ENCODE measurements at regions not wholly inside any gene's neighbourhood (a gene's known extent, or its start where the extent isn't known, plus 50 kb on each side); places are given as distances from the start of the nearest gene placed in this dataset.
A peak's percentile ranks its signal among the peaks of the same experiment; 100 is the strongest.
"Not testable (repeated sequence)": the region's sequence is repeated elsewhere in the genome, so short reads cannot be mapped to it uniquely, and the experiment has no call there.

DNA sequence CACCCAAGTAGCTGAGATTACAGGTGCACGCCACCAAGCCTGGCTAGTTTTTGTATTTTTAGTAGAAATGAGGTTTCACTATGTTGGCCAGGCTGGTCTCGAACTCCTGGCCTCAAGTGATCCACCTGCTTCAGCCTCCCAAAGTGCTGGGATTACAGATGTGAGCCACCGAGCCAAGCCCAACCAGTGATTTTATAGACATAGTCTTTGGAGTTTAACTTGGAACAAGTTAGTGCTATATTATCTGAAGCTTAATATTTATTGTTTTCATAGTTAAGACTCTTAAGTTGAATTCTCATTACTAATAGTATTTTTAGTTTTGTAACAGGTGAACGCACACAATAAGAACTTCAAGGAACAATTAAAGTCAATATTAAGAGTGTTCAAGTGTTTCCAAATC lies 122.1 kb downstream of the SPAG6 start:
- not testable (repeated sequence) for H3K27me3 ChIP-seq (ENCODE audit: control insufficient read depth, insufficient read depth, low read length); H3K4me1 ChIP-seq (ENCODE audit: control insufficient read depth, insufficient read depth, low read length); H3K4me3 ChIP-seq (ENCODE audit: low read length); H3K27ac ChIP-seq (ENCODE audit: low read depth, low read length); H3K9ac ChIP-seq (ENCODE audit: low read length); H3K36me3 ChIP-seq (ENCODE audit: control insufficient read depth, insufficient read depth, low read length)

DNA sequence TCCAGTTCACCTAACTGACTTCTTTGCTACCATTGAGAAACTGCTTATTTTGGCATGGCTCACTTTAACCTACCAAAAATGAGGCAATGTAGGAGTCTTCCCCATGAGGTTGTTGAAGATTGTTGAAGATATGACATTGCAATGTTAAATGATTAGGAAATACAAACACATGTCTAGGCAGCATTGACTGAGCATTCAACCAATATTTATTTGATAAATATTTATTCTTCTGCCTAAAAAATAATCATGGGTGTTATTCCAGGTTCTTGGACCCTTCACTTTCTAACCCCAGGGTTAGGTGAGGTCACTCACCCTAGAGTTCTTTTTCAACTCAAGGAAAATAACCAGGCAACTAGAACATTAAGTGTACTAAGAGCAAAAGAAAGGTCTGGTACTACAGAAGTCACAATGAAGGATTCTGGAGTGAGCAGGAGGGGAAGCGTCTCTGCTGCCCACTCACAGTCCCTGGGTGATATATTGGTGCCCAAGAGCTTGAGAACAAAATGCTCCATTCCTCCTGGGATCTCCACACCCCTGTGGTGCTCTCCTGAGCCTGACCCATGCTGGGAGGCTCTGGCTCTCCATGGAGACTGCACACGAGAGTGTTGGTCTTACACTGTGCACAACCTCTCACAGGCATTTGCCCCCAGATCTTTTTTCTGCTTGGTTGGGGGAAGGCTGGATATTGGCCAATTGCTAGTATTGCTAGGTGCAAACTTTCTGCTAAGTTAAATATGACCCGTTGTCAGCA lies 123.4 kb downstream of the SPAG6 start:
- Histone ChIP-seq H3K4me1 (ENCODE audit: control insufficient read depth, insufficient read depth, low read length) (no peaks in the 10 kb centered on the region), H3K36me3 (ENCODE audit: control insufficient read depth, insufficient read depth, low read length) (no peaks in the 10 kb centered on the region), H3K4me3 (ENCODE audit: low read length) (no peak overlapping the region), H3K9ac (ENCODE audit: low read length) (no peak overlapping the region), H3K27ac (ENCODE audit: low read depth, low read length) (no peak overlapping the region), H3K27me3 (ENCODE audit: control insufficient read depth, insufficient read depth, low read length) (no peaks in the 10 kb centered on the region)

DNA sequence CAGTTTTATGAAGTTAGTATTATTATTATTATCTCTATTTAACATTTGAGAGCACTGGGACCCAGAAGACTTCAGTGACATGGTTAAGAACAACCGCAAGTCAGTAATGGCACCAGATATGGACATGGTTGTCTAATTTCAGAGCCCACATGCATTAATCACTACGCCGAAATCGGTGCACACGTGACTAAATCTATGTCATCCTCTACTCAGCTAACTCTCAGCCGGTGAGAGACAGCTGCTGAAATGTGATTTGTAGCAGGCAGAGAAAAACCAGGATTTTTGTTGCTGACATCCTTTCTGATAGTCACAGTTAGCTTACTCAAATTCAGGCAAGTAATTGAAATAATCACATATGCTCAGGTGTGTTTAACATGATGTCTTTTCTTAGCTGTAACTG lies 127.7 kb downstream of the SPAG6 start:
- H3K36me3 ChIP-seq (ENCODE audit: control insufficient read depth, insufficient read depth, low read length) = no peaks in the 10 kb centered on the region
- H3K4me1 ChIP-seq (ENCODE audit: control insufficient read depth, insufficient read depth, low read length) = no peaks in the 10 kb centered on the region
- H3K9ac ChIP-seq (ENCODE audit: low read length) = no peak overlapping the region
- no peak overlapping the region for H3K27ac ChIP-seq (ENCODE audit: low read depth, low read length)
- H3K27me3 ChIP-seq (ENCODE audit: control insufficient read depth, insufficient read depth, low read length) = no peaks in the 10 kb centered on the region
- no peak overlapping the region for H3K4me3 ChIP-seq (ENCODE audit: low read length)

DNA sequence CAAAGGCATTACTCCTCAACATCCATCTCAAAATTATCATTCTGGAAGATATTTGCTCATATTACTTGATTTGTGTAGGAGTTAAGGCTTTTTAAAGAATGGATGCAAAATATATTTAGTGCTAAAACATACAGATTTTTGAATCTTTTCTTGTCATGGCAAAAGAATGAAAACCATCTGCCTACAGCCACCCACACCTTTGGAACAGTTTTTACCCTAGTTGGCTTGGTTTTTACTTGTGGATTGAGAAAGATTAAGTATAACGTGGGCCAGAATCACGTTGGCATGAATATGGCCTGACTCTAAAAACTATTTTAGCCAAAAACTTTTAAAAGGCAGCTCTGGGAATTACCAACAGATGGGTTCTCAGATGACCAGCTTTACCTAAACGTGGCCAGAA lies 128.2 kb downstream of the SPAG6 start:
- no peaks in the 10 kb centered on the region for H3K27me3 ChIP-seq (ENCODE audit: control insufficient read depth, insufficient read depth, low read length)
- H3K9ac ChIP-seq (ENCODE audit: low read length) = no peak overlapping the region
- no peak overlapping the region for H3K4me3 ChIP-seq (ENCODE audit: low read length)
- no peaks in the 10 kb centered on the region for H3K4me1 ChIP-seq (ENCODE audit: control insufficient read depth, insufficient read depth, low read length)
- no peaks in the 10 kb centered on the region for H3K36me3 ChIP-seq (ENCODE audit: control insufficient read depth, insufficient read depth, low read length)
- no peak overlapping the region for H3K27ac ChIP-seq (ENCODE audit: low read depth, low read length)

DNA sequence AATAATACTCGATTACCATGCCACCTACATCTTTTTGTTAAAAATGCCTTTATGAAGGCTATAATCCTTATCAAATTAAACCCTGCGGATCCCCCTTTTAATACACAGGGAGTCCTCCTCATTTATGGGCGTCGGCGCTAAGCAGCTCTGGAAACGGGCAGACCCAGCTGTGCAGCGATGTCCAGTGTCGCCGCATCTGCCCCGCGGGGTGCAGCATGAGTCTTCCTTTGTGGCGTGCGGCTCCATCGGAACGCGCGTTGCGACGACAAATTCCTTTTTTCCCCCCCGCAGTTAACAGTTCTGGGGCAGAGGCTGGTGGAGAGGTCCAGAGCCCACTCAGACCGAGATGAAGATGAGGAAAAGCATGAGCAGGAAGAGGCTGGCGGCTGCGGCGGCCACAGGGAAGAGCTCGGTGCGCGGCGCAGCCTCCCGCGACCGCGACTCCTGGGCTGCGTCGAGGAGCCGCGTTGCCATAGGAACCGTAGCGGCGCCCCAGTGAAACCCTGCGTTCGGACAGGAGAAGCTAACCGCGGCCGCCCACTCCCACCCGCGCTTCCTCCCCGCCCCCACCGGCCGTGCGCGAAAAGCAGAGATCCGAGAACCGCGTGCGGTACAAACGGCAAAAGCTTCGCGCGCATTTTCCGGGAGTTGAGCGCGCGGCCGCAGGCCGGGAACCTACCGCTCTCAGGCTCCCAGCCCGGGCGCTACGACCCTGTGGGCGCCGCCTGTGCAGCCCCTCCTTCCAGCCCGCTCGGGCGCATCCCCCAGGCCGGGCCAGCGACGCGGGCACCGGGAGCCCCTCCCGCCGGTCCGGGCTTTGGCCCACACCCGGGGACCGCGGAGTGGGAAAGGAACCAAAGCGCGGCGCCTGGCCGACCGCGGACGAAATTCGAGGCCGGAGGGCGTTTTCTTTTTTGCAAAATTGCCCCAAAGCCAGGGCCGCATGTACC lies 130.6 kb downstream of the SPAG6 start:
- H3K27me3 ChIP-seq (ENCODE audit: control insufficient read depth, insufficient read depth, low read length) = no peaks in the 10 kb centered on the region
- H3K27ac ChIP-seq (ENCODE audit: low read depth, low read length) = no peak overlapping the region
- H3K9ac ChIP-seq (ENCODE audit: low read length) = no peak overlapping the region

DNA sequence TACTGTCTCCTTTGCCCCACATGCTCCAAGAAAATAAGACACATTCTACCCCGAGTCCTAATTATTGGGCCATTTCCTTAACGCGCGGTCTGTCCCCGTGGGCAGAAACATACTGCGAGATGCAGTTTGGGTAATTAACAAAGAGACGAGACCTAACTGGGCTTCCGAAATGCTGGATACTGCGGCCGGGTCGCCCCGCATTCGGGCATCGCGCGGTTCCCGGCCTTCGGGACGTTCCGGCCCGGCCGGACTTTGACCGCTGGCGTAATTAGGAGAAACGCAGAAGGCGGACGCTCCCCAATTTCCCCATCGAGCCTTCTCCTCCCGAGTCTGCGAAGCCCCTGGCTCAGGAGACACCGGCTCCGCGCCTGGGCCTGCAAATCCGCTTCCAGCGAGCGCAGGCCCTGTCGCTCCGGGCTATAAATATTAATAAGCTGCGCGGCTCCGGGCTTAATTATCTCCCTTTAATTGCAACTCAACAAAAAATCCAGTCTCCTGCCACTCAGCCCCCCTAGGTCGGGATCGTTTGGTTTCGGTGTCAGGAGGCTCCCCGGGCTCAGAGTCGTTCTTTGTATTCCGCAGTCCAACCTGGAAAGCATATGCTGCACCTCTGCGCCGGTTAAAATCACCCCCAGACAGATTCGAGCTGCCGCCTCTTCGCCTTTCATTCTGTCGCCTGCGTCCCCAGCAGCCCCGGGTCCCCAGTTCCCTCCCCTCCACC lies 131.5 kb downstream of the SPAG6 start:
- H3K27ac ChIP-seq (ENCODE audit: low read depth, low read length) = no peak overlapping the region
- peak overlapping the region; percentile 45 for H3K4me3 ChIP-seq (ENCODE audit: low read length)
- H3K36me3 ChIP-seq (ENCODE audit: control insufficient read depth, insufficient read depth, low read length) = no peaks in the 10 kb centered on the region
- H3K27me3 ChIP-seq (ENCODE audit: control insufficient read depth, insufficient read depth, low read length) = no peaks in the 10 kb centered on the region
- no peak overlapping the region for H3K9ac ChIP-seq (ENCODE audit: low read length)
- no peaks in the 10 kb centered on the region for H3K4me1 ChIP-seq (ENCODE audit: control insufficient read depth, insufficient read depth, low read length)

More for the DNA sequence above, 130.6 kb downstream of the SPAG6 start:
- Histone ChIP-seq H3K4me1 (ENCODE audit: control insufficient read depth, insufficient read depth, low read length) (no peaks in the 10 kb centered on the region), H3K36me3 (ENCODE audit: control insufficient read depth, insufficient read depth, low read length) (no peaks in the 10 kb centered on the region), H3K4me3 (ENCODE audit: low read length) (peak overlapping the region; percentile 68)

DNA sequence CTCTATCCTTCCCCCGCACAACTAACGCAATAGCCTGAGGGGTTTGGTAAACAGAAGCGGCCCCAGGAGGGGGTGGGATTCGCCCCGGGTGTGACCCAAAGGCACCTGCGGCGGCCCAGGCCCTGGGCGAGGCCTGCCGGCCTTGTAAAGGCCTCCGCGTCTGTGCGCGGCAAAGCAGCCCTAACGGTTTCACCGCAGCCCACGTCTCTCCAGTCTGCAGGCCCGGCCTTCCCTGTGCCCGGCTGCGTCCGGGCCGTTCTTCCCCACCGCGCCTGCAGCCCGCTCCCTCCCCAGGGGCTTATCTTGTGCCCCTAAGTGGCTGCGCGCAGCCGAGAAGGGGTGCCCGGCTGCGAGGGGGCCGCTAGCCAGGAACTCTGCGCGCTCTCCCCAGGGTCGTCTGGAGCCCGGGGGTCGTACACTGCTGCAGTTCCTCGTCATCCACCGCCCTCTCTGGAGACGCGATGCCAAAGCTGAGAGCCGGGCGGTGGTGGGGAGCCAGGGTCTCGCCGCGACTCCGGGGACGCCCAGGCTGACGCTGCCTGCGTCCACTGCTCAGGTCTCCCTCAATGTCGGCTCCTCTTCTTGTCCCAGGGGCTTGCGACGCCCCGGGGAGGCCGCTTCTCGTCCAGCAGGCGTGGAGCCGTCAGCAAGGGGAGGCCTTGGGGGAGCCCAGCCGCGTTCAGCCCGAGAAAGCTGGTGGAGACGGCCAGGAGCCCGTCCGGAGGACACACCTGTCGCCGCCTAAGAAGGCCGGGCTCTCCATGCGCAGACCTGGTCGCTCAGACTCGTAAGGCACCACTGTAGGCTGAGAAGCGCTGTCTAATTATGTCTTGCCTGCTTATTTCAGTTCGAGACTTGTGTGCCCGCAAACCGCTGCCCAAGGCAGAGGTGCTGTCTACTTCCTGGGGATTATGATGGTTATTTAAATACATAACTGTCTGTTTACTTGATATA lies 132.3 kb downstream of the SPAG6 start:
- no peaks in the 10 kb centered on the region for H3K27me3 ChIP-seq (ENCODE audit: control insufficient read depth, insufficient read depth, low read length)

DNA sequence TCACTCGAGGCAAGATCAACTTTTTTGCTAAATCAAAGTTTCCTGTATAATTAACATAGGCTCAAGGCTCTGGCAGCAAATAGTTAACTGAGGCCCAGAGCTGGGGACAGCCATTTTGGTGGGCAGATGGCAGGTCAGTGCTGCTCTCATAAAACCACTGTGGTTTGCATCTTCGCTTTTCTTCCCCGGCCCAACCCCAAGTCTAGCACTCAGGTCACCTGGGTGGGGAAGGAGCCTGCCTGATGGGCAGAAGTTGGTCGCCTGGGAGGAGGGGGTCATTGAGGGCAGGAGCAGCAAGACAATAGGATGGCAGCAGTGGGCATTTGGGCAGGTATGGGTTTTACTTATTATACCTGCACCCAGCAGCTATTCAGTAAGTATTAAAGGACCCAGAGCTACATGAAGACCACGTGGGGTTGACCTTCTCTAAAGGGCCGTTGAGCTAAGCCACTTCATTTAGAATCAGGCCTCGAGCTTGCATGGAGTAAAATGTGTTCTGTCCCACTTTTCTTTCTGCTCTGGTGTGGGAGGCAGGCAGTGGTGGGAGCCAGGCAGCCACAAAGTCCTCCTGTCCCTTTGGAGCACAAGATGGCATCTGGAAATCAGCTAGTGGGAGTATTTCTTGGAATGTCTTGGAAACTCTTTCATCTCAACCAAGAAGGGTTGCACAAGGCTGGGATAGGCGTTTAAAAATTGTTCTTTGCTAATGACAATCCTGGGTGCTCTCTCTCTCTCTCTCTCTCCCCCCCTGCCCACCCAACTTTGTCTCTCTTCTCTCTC lies 133.4 kb downstream of the SPAG6 start:
- Histone ChIP-seq H3K36me3 (ENCODE audit: control insufficient read depth, insufficient read depth, low read length) (no peaks in the 10 kb centered on the region), H3K27ac (ENCODE audit: low read depth, low read length) (no peak overlapping the region), H3K4me1 (ENCODE audit: control insufficient read depth, insufficient read depth, low read length) (no peaks in the 10 kb centered on the region), H3K4me3 (ENCODE audit: low read length) (no peak overlapping the region), H3K9ac (ENCODE audit: low read length) (no peak overlapping the region), H3K27me3 (ENCODE audit: control insufficient read depth, insufficient read depth, low read length) (no peaks in the 10 kb centered on the region)

More for the DNA sequence above, 132.3 kb downstream of the SPAG6 start:
- no peak overlapping the region for H3K4me3 ChIP-seq (ENCODE audit: low read length)
- H3K27ac ChIP-seq (ENCODE audit: low read depth, low read length) = no peak overlapping the region
- no peak overlapping the region for H3K9ac ChIP-seq (ENCODE audit: low read length)
- no peaks in the 10 kb centered on the region for H3K4me1 ChIP-seq (ENCODE audit: control insufficient read depth, insufficient read depth, low read length)
- H3K36me3 ChIP-seq (ENCODE audit: control insufficient read depth, insufficient read depth, low read length) = no peaks in the 10 kb centered on the region

DNA sequence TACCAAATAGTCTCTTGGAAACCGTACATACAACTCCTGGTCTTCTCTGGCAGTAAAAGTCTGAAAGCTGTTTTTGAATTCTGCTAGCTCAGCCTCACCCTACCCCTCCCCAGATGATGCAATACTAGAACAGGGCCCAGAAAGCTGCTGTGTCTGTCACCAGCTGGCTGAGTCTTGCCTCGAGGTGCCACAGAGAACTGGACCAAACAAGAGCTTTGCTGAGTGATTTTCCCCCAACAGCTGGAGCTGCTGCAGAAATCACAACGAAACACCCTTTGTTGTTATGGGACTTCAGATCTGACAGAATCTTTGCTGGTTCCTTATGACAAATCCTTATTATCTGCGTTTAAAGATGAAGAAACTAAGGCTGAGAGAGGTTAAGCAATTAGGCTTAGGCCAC lies 134.1 kb downstream of the SPAG6 start:
- Histone ChIP-seq H3K4me3 (ENCODE audit: low read length) (no peak overlapping the region), H3K4me1 (ENCODE audit: control insufficient read depth, insufficient read depth, low read length) (no peaks in the 10 kb centered on the region), H3K27ac (ENCODE audit: low read depth, low read length) (no peak overlapping the region), H3K9ac (ENCODE audit: low read length) (no peak overlapping the region), H3K36me3 (ENCODE audit: control insufficient read depth, insufficient read depth, low read length) (no peaks in the 10 kb centered on the region), H3K27me3 (ENCODE audit: control insufficient read depth, insufficient read depth, low read length) (no peaks in the 10 kb centered on the region)

DNA sequence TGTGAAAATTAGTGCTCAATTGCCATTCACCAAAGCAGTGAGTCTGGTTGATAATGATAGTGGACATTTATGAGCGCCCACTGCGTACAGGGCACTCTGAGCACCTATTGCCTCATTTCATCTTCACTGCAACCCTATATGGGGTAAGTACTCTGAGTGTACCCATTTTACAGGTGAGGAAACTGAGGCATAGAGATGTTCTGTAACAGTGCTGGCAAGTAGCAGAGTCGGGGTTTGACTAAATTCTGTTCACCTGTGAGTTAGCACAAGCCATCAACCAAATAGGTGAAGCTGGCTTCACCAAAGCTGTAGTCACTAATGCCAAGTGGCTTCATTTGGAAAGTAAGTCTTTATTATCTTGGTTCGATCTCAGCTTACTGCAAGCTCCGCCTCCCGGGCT lies 135.8 kb downstream of the SPAG6 start:
- Histone ChIP-seq H3K36me3 (ENCODE audit: control insufficient read depth, insufficient read depth, low read length) (no peaks in the 10 kb centered on the region), H3K27me3 (ENCODE audit: control insufficient read depth, insufficient read depth, low read length) (no peaks in the 10 kb centered on the region), H3K27ac (ENCODE audit: low read depth, low read length) (no peak overlapping the region), H3K9ac (ENCODE audit: low read length) (no peak overlapping the region), H3K4me3 (ENCODE audit: low read length) (no peak overlapping the region), H3K4me1 (ENCODE audit: control insufficient read depth, insufficient read depth, low read length) (no peaks in the 10 kb centered on the region)
